Tibial nerve (tissue), 3 donors: ENCODE measurements at regions not wholly inside any gene's neighbourhood (a gene's known extent, or its start where the extent isn't known, plus 50 kb on each side); places are given as distances from the start of the nearest gene placed in this dataset.

Source experiments
- EP300 ChIP-seq, 2 donors: sonication (generic); formaldehyde crosslinking; IDR thresholded peaks; one replicate each; pipeline ENCODE4 v1.6.1; 2017; ENCODE audit warnings: antibody characterized with exemption in 2 of 2, mild to moderate bottlenecking in 1 of 2
- POLR2A ChIP-seq, 2 donors: fragments of 450-650 bp; IDR thresholded peaks; one replicate each; pipeline ENCODE4 v1.6.1; 2017; ENCODE audit warnings: antibody characterized with exemption in 2 of 2, mild to moderate bottlenecking in 2 of 2, moderate library complexity in 2 of 2

DNA sequence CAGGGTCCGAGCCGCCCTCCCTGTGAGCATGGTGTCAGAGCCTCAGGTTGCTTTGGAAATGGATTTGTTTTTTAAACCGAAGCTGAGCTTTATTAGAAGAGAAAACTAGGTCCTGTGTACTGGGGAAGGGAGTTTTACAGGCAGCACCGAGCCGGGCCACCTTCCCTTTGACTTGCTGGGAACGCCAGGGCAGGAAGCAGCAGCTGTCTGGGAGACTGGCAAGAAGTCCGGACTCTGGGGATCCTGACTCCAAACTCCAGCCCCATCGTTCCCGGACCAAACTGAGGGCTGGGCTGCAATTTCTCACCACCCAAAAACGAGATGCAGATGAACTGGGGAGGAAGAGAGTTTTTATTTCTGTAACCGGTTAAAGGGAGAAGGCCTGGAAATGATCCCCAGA lies 214.9 kb upstream of the KCNG1 start:
- TF ChIP-seq POLR2A (IDR thresholded peaks at IDR 0.05) (no peak), EP300 (IDR thresholded peaks at IDR 0.05) (no peak)
